ENCODE measurements at regions not wholly inside any gene's neighbourhood (a gene's known extent, or its start where the extent isn't known, plus 50 kb on each side); places are given as distances from the start of the nearest gene placed in this dataset.
"Not testable (repeated sequence)": the region's sequence is repeated elsewhere in the genome, so short reads cannot be mapped to it uniquely, and the experiment has no call there.

- DNase-seq (ENCODE audit: low read depth) = no peak
- no peak overlapping the region for H3K4me3 ChIP-seq (ENCODE audit: low read depth, low read length)
- no peak for TF ChIP-seq CTCF (conservative IDR thresholded peaks at IDR 0.05; ENCODE audit: low read depth, low read length)
Measured at GRCh38 chr20:47441774-47442150, 59.9 kb upstream of the NCOA3 start.

- H3K4me3 ChIP-seq (ENCODE audit: low read depth, low read length); DNase-seq (ENCODE audit: low read depth): not testable (repeated sequence)
Measured at GRCh38 chr20:47443060-47443459, 58.6 kb upstream of the NCOA3 start.

- DNase-seq (ENCODE audit: low read depth) = no peak
- no peak overlapping the region for H3K4me3 ChIP-seq (ENCODE audit: low read depth, low read length)
- TF ChIP-seq CTCF (conservative IDR thresholded peaks at IDR 0.05; ENCODE audit: low read depth, low read length) = no peak
Measured at GRCh38 chr20:47444584-47444983, 57.1 kb upstream of the NCOA3 start.

GRCh38 chr20:47445291-47445690 is 56.4 kb upstream of the NCOA3 start:
- no peak for DNase-seq (ENCODE audit: low read depth)
- no peak for TF ChIP-seq CTCF (conservative IDR thresholded peaks at IDR 0.05; ENCODE audit: low read depth, low read length)

GRCh38 chr20:47447350-47448296 is 54.1 kb upstream of the NCOA3 start:
- H3K4me3 ChIP-seq (ENCODE audit: low read depth, low read length); DNase-seq (ENCODE audit: low read depth): not testable (repeated sequence)

More at GRCh38 chr20:47445291-47445690, 56.4 kb upstream of the NCOA3 start:
- no peak overlapping the region for H3K4me3 ChIP-seq (ENCODE audit: low read depth, low read length)

GRCh38 chr20:47448429-47448828 is 53.3 kb upstream of the NCOA3 start:
- DNase-seq (ENCODE audit: low read depth) = no peak
- TF ChIP-seq CTCF (conservative IDR thresholded peaks at IDR 0.05; ENCODE audit: low read depth, low read length) = no peak
- H3K4me3 ChIP-seq (ENCODE audit: low read depth, low read length) = no peak overlapping the region

GRCh38 chr20:47451602-47451904 is 50.1 kb upstream of the NCOA3 start:
- no peak for DNase-seq (ENCODE audit: low read depth)
- no peak overlapping the region for H3K4me3 ChIP-seq (ENCODE audit: low read depth, low read length)
- TF ChIP-seq CTCF (conservative IDR thresholded peaks at IDR 0.05; ENCODE audit: low read depth, low read length) = no peak
